Activated naive CD4-positive, alpha-beta T cell treated with anti-CD3 and anti-CD28 coated beads, Interleukin-2, amount 50 U/mL, for 24 hours (primary cell): ENCODE measurements at regions not wholly inside any gene's neighbourhood (a gene's known extent, or its start where the extent isn't known, plus 50 kb on each side); places are given as distances from the start of the nearest gene placed in this dataset.

ENCODE experiments used
- H3K27ac Mint-ChIP-seq: one replicate; pipeline ENCODE4 v1.8.0; 2021; ENCODE audit warnings: mild to moderate bottlenecking, mixed read lengths
- H3K27me3 Mint-ChIP-seq: one replicate; pipeline ENCODE4 v1.8.0; 2021; ENCODE audit warnings: mixed read lengths
- H3K36me3 Mint-ChIP-seq: one replicate; pipeline ENCODE4 v1.8.0; 2021; ENCODE audit warnings: mixed read lengths
- H3K4me1 Mint-ChIP-seq: one replicate; pipeline ENCODE4 v1.8.0; 2021; ENCODE audit warnings: mixed read lengths
- H3K4me3 Mint-ChIP-seq: one replicate; pipeline ENCODE4 v1.8.0; 2021; ENCODE audit warnings: mild to moderate bottlenecking, mixed read lengths
- H3K9me3 Mint-ChIP-seq: one replicate; pipeline ENCODE4 v1.8.0; 2021; ENCODE audit warnings: mixed read lengths

GRCh38 chr12:107547389-107547788, 138.2 kb upstream of the PWP1 start:
- H3K4me3 Mint-ChIP-seq: no peak overlapping the region
- H3K27me3 Mint-ChIP-seq: no peaks in the 10 kb centered on the region
- H3K9me3 Mint-ChIP-seq: peaks cover 5% of the 10 kb centered on the region
- H3K36me3 Mint-ChIP-seq: peaks cover 17% of the 10 kb centered on the region
- H3K27ac Mint-ChIP-seq: no peak overlapping the region
- H3K4me1 Mint-ChIP-seq: no peaks in the 10 kb centered on the region

- H3K36me3 Mint-ChIP-seq: peaks cover 19% of the 10 kb centered on the region
- H3K4me3 Mint-ChIP-seq: no peak overlapping the region
- H3K4me1 Mint-ChIP-seq: no peaks in the 10 kb centered on the region
- peaks cover 5% of the 10 kb centered on the region for H3K9me3 Mint-ChIP-seq
- H3K27ac Mint-ChIP-seq: no peak overlapping the region
- H3K27me3 Mint-ChIP-seq: no peaks in the 10 kb centered on the region
Measured at GRCh38 chr12:107549651-107550480, 135.7 kb upstream of the PWP1 start.

DNA sequence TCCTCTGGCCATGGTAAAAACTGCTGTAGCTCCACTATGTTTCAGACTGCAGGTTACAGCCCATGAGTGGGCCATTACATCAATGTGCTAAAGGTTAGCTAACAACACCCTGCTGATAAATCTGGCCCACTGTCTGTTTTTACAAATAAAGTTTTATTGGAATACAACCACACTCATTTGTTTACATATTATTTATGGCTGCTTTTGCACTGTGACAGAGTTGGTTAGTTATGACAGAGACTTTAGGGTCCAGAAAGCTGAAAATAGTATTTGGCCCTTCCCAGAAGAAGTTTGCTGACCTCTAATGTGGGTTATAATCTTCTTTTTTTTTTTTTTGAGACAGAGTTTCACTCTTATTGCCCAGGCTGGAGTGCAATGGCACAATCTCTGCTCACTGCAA, 134.2 kb upstream of the PWP1 start:
- Mint-ChIP-seq H3K4me3 (no peak overlapping the region), H3K4me1 (no peaks in the 10 kb centered on the region), H3K9me3 (peaks cover 5% of the 10 kb centered on the region), H3K27me3 (no peaks in the 10 kb centered on the region), H3K36me3 (peaks cover 16% of the 10 kb centered on the region), H3K27ac (no peak overlapping the region)

DNA sequence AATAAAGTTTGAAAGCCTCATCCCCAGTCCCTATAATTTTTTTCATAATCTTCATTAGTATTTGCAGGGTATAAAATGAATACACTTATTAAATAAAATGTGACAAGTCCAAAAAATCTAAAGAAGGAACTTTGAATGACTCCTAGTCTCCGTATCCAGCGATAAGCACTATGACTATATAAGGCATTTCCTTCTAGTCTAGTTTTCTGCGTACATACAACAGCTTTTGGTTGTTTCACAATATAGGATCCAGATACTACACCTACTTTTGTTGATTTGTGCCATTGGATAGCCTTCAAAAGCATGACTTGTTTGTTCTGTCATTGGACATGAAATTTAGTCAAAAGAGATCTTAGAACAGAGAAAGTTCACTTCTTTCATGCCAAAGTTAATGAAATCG, 133.3 kb upstream of the PWP1 start:
- Mint-ChIP-seq H3K4me1 (no peaks in the 10 kb centered on the region), H3K27me3 (no peaks in the 10 kb centered on the region), H3K36me3 (peaks cover 14% of the 10 kb centered on the region), H3K4me3 (no peak overlapping the region), H3K27ac (no peak overlapping the region), H3K9me3 (peaks cover 5% of the 10 kb centered on the region)

DNA sequence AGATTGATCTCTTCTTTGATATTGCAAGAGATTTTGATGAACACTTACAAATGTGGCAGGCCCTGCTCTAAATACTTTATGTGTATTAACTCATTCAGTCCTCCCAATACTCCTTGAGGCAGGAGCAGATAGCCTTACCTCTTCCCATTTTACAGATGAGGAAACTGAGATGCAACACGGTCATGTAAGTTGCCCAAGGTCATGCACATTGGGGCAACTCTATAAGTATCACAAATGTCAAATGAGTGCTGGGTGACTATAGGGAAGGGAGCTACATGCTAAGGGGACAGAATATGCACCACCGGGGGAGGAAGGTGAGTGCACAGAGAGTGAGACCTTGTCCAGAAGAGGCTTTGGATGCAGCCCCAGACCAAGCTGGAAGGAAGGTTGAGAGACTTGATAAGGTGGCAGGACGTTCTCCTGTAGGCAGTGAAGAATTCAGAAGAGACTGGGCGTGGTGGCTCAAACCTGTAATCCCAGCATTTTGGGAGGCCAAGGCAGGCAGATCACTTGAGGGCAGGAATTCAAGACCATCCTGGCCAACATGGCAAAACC, 132.3 kb upstream of the PWP1 start:
- Mint-ChIP-seq H3K27me3 (no peaks in the 10 kb centered on the region), H3K9me3 (peaks cover 5% of the 10 kb centered on the region), H3K4me3 (no peak overlapping the region), H3K4me1 (no peaks in the 10 kb centered on the region), H3K36me3 (peaks cover 10% of the 10 kb centered on the region), H3K27ac (no peak overlapping the region)

DNA sequence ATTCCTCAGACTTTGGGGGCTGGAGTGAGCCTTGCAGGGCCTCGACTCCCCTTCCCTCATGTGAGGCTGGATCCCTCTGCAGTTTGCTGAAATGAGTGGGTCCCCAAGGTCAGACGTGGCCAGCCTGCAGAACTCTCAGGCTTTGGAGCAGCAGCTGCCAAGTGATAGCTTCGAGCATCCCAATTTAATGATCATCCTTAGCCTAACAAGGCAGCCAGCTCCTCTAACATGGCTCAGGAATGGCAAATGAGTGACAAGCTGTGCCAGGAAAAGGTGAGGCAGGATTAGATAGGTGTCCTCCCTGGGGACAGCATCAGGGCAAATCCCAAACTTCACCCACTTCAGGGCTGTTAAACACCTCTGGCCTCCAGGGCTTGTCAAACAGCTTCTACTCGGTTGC, 130.7 kb upstream of the PWP1 start:
- no peaks in the 10 kb centered on the region for H3K4me1 Mint-ChIP-seq
- H3K4me3 Mint-ChIP-seq: no peak overlapping the region
- H3K9me3 Mint-ChIP-seq: no peaks in the 10 kb centered on the region
- no peaks in the 10 kb centered on the region for H3K27me3 Mint-ChIP-seq
- peaks cover 2% of the 10 kb centered on the region for H3K36me3 Mint-ChIP-seq
- no peak overlapping the region for H3K27ac Mint-ChIP-seq

- no peak overlapping the region for H3K27ac Mint-ChIP-seq
- H3K4me1 Mint-ChIP-seq: peaks cover 5% of the 10 kb centered on the region
- H3K4me3 Mint-ChIP-seq: no peak overlapping the region
- H3K9me3 Mint-ChIP-seq: no peaks in the 10 kb centered on the region
- H3K36me3 Mint-ChIP-seq: peaks cover 2% of the 10 kb centered on the region
- H3K27me3 Mint-ChIP-seq: no peaks in the 10 kb centered on the region
Measured at GRCh38 chr12:107557026-107557425, 128.6 kb upstream of the PWP1 start.

- Mint-ChIP-seq H3K27me3 (no peaks in the 10 kb centered on the region), H3K4me1 (peaks cover 9% of the 10 kb centered on the region), H3K36me3 (peaks cover 2% of the 10 kb centered on the region), H3K4me3 (no peak overlapping the region), H3K9me3 (no peaks in the 10 kb centered on the region), H3K27ac (peak overlapping the region; percentile 14)
Measured at GRCh38 chr12:107557589-107558100, 128.0 kb upstream of the PWP1 start.

- Mint-ChIP-seq H3K4me3 (no peak overlapping the region), H3K27me3 (no peaks in the 10 kb centered on the region), H3K27ac (no peak overlapping the region), H3K4me1 (peaks cover 9% of the 10 kb centered on the region), H3K9me3 (no peaks in the 10 kb centered on the region), H3K36me3 (peaks cover 2% of the 10 kb centered on the region)
Measured at GRCh38 chr12:107558141-107558815, 127.3 kb upstream of the PWP1 start.

DNA sequence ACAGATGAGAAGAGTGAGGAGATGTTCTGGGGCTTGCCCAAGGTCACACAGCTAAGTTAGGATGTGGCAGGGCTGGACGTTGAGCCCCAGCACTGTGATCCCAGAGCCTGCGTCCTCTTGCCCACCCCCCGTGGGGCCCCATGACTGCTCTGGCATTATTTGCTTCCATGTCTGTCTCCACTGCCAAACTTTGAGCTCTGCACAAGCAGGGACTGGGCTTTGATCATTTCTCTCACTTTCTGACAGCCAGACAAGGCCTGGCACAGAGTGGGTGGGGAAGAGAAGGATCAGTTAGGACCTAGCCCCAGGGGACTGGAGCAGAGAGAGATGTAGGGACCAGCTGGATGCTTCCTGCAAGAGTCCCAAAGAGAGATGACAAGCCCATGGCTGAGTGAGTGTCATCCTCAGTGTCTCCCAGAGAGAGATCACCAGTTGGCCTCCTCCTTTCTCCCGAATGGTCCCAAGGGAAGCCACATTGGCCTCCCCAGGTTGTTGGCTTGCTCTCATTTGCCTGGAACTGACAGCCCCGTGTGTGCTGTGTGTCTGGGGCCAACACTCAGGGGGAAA, 126.7 kb upstream of the PWP1 start:
- Mint-ChIP-seq H3K27me3 (no peaks in the 10 kb centered on the region), H3K27ac (no peak overlapping the region), H3K4me1 (peaks cover 9% of the 10 kb centered on the region), H3K9me3 (no peaks in the 10 kb centered on the region), H3K4me3 (no peak overlapping the region), H3K36me3 (peaks cover 2% of the 10 kb centered on the region)

GRCh38 chr12:107560165-107560898, 125.3 kb upstream of the PWP1 start:
- Mint-ChIP-seq H3K4me3 (no peak overlapping the region), H3K27ac (no peak overlapping the region), H3K9me3 (no peaks in the 10 kb centered on the region), H3K36me3 (peaks cover 2% of the 10 kb centered on the region), H3K4me1 (peaks cover 12% of the 10 kb centered on the region), H3K27me3 (no peaks in the 10 kb centered on the region)

- H3K4me1 Mint-ChIP-seq: peaks cover 14% of the 10 kb centered on the region
- no peaks in the 10 kb centered on the region for H3K27me3 Mint-ChIP-seq
- H3K36me3 Mint-ChIP-seq: peaks cover 2% of the 10 kb centered on the region
- H3K27ac Mint-ChIP-seq: no peak overlapping the region
- H3K4me3 Mint-ChIP-seq: no peak overlapping the region
- H3K9me3 Mint-ChIP-seq: no peaks in the 10 kb centered on the region
Measured at GRCh38 chr12:107560899-107561285, 124.7 kb upstream of the PWP1 start.

DNA sequence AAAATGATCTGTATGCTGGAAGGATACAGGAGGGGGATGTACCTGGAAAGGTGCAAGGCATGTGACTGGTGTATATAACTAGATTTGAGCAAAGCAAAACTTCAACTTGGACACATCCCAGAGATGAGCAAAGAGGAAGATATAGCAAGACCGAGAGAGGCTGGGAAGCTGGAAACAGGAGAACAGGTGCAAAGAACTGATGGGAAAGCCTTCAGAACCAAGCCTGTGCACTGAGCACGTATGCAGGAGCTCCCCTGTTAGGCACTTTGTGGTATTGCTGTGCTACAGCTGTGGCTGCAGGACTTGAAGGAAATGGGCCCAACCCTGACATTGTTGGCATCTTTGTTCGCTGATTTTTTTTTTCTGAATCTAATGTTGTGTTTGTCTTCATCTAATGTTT, 120.7 kb upstream of the PWP1 start:
- Mint-ChIP-seq H3K27ac (no peak overlapping the region), H3K4me1 (peaks cover 19% of the 10 kb centered on the region), H3K9me3 (no peaks in the 10 kb centered on the region), H3K4me3 (no peak overlapping the region), H3K36me3 (peaks cover 6% of the 10 kb centered on the region), H3K27me3 (no peaks in the 10 kb centered on the region)

GRCh38 chr12:107565551-107565950, 120.0 kb upstream of the PWP1 start:
- H3K36me3 Mint-ChIP-seq: peaks cover 6% of the 10 kb centered on the region
- no peaks in the 10 kb centered on the region for H3K9me3 Mint-ChIP-seq
- H3K4me3 Mint-ChIP-seq: no peak overlapping the region
- H3K4me1 Mint-ChIP-seq: peaks cover 20% of the 10 kb centered on the region
- no peak overlapping the region for H3K27ac Mint-ChIP-seq
- H3K27me3 Mint-ChIP-seq: no peaks in the 10 kb centered on the region

GRCh38 chr12:107567876-107568619, 117.6 kb upstream of the PWP1 start:
- H3K4me1 Mint-ChIP-seq: peaks cover 14% of the 10 kb centered on the region
- no peak overlapping the region for H3K27ac Mint-ChIP-seq
- H3K9me3 Mint-ChIP-seq: no peaks in the 10 kb centered on the region
- H3K27me3 Mint-ChIP-seq: no peaks in the 10 kb centered on the region
- H3K4me3 Mint-ChIP-seq: no peak overlapping the region
- peaks cover 9% of the 10 kb centered on the region for H3K36me3 Mint-ChIP-seq
